ENCODE measurements at regions not wholly inside any gene's neighbourhood (a gene's known extent, or its start where the extent isn't known, plus 50 kb on each side); places are given as distances from the start of the nearest gene placed in this dataset.

- Histone ChIP-seq H3K9me3 (ENCODE audit: insufficient read depth, low read length, severe bottlenecking) (no peaks in the 10 kb centered on the region), H3K27me3 (ENCODE audit: insufficient read depth, low read length, poor library complexity) (no peaks in the 10 kb centered on the region), H3K4me1 (ENCODE audit: insufficient read depth, low read length) (no peaks in the 10 kb centered on the region), H3K79me2 (ENCODE audit: insufficient read depth, low read length) (no peaks in the 10 kb centered on the region), H3K9ac (ENCODE audit: low read depth, low read length) (no peak overlapping the region), H3K4me3 (ENCODE audit: low read depth in 1 of 2, low read length in 2 of 2) (no peak overlapping the region), H2AFZ (ENCODE audit: low read depth, low read length) (no peak overlapping the region), H3K27ac (ENCODE audit: low read length) (no peak overlapping the region), H4K20me1 (ENCODE audit: insufficient read depth, low read length) (no peaks in the 10 kb centered on the region), H3K4me2 (ENCODE audit: insufficient read depth, low read length) (no peak overlapping the region), H3K36me3 (ENCODE audit: insufficient read depth, low read length) (no peaks in the 10 kb centered on the region)
- DNase-seq (no peak), ATAC-seq (ENCODE audit: insufficient read depth, low read depth) (no peak)
- TF ChIP-seq, protein P1, sequence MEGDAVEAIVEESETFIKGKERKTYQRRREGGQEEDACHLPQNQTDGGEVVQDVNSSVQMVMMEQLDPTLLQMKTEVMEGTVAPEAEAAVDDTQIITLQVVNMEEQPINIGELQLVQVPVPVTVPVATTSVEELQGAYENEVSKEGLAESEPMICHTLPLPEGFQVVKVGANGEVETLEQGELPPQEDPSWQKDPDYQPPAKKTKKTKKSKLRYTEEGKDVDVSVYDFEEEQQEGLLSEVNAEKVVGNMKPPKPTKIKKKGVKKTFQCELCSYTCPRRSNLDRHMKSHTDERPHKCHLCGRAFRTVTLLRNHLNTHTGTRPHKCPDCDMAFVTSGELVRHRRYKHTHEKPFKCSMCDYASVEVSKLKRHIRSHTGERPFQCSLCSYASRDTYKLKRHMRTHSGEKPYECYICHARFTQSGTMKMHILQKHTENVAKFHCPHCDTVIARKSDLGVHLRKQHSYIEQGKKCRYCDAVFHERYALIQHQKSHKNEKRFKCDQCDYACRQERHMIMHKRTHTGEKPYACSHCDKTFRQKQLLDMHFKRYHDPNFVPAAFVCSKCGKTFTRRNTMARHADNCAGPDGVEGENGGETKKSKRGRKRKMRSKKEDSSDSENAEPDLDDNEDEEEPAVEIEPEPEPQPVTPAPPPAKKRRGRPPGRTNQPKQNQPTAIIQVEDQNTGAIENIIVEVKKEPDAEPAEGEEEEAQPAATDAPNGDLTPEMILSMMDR (IDR thresholded peaks at IDR 0.05; ENCODE audit: borderline replicate concordance, extremely low read depth, low read length, poor library complexity, severe bottlenecking), result no peak
- no peak for TF ChIP-seq EZH2 (IDR thresholded peaks at IDR 0.05; ENCODE audit: borderline replicate concordance, low read depth, low read length, severe bottlenecking)
These were observed 386.2 kb upstream of the ROBO2 start for GRCh38 chr3:76653640-76654251.

GRCh38 chr3:76656531-76657070, 383.3 kb upstream of the ROBO2 start:
- Histone ChIP-seq H2AFZ (ENCODE audit: low read depth, low read length) (no peak overlapping the region), H3K4me3 (ENCODE audit: low read depth in 1 of 2, low read length in 2 of 2) (no peak overlapping the region), H3K79me2 (ENCODE audit: insufficient read depth, low read length) (no peaks in the 10 kb centered on the region), H4K20me1 (ENCODE audit: insufficient read depth, low read length) (no peaks in the 10 kb centered on the region), H3K27me3 (ENCODE audit: insufficient read depth, low read length, poor library complexity) (no peaks in the 10 kb centered on the region), H3K27ac (ENCODE audit: low read length) (no peak overlapping the region), H3K36me3 (ENCODE audit: insufficient read depth, low read length) (no peaks in the 10 kb centered on the region), H3K4me1 (ENCODE audit: insufficient read depth, low read length) (no peaks in the 10 kb centered on the region), H3K9ac (ENCODE audit: low read depth, low read length) (no peak overlapping the region), H3K4me2 (ENCODE audit: insufficient read depth, low read length) (no peak overlapping the region), H3K9me3 (ENCODE audit: insufficient read depth, low read length, severe bottlenecking) (no peaks in the 10 kb centered on the region)
- ATAC-seq (ENCODE audit: insufficient read depth, low read depth), result no peak
- TF ChIP-seq, protein P1 (IDR thresholded peaks at IDR 0.05; ENCODE audit: borderline replicate concordance, extremely low read depth, low read length, poor library complexity, severe bottlenecking), result no peak
- TF ChIP-seq EZH2 (IDR thresholded peaks at IDR 0.05; ENCODE audit: borderline replicate concordance, low read depth, low read length, severe bottlenecking), result no peak
- DNase-seq, result no peak

GRCh38 chr3:76657909-76658308, 382.0 kb upstream of the ROBO2 start:
- ATAC-seq (ENCODE audit: insufficient read depth, low read depth) (no peak), DNase-seq (no peak)
- Histone ChIP-seq H3K79me2 (ENCODE audit: insufficient read depth, low read length) (no peaks in the 10 kb centered on the region), H3K4me1 (ENCODE audit: insufficient read depth, low read length) (no peaks in the 10 kb centered on the region), H3K4me2 (ENCODE audit: insufficient read depth, low read length) (no peak overlapping the region), H3K27ac (ENCODE audit: low read length) (no peak overlapping the region), H3K36me3 (ENCODE audit: insufficient read depth, low read length) (no peaks in the 10 kb centered on the region), H3K9ac (ENCODE audit: low read depth, low read length) (no peak overlapping the region), H3K4me3 (ENCODE audit: low read depth in 1 of 2, low read length in 2 of 2) (no peak overlapping the region), H4K20me1 (ENCODE audit: insufficient read depth, low read length) (no peaks in the 10 kb centered on the region), H3K9me3 (ENCODE audit: insufficient read depth, low read length, severe bottlenecking) (no peaks in the 10 kb centered on the region), H2AFZ (ENCODE audit: low read depth, low read length) (no peak overlapping the region), H3K27me3 (ENCODE audit: insufficient read depth, low read length, poor library complexity) (no peaks in the 10 kb centered on the region)
- no peak for TF ChIP-seq EZH2 (IDR thresholded peaks at IDR 0.05; ENCODE audit: borderline replicate concordance, low read depth, low read length, severe bottlenecking)
- TF ChIP-seq, protein P1 (IDR thresholded peaks at IDR 0.05; ENCODE audit: borderline replicate concordance, extremely low read depth, low read length, poor library complexity, severe bottlenecking), result no peak

All from DND-41 (cell line).